AG10803 (cell line): ENCODE measurements at regions not wholly inside any gene's neighbourhood (a gene's known extent, or its start where the extent isn't known, plus 50 kb on each side); places are given as distances from the start of the nearest gene placed in this dataset.
"Not testable (repeated sequence)": the region's sequence is repeated elsewhere in the genome, so short reads cannot be mapped to it uniquely, and the experiment has no call there.

Experiments
- DNase-seq: peaks from one replicate; pipeline ENCODE4 v3.0.0; 2010; ENCODE audit warnings: low read depth
- H3K4me3 ChIP-seq: 2 replicates; pipeline ENCODE4 v1.5.1; 2011; ENCODE audit warnings: mild to moderate bottlenecking, low read length, control low read depth
- CTCF ChIP-seq: conservative IDR thresholded peaks from 2 replicates; pipeline ENCODE4 v1.5.1; 2011; ENCODE audit warnings: mild to moderate bottlenecking, low read length, control low read depth, inconsistent platforms

- DNase-seq, result peak; percentile 50
- TF ChIP-seq CTCF, result peak; percentile 75
These were observed 89.8 kb downstream of the KATNIP start for GRCh38 chr16:27639561-27640276.

GRCh38 chr16:27640277-27640600 lies 90.3 kb downstream of the KATNIP start:
- TF ChIP-seq CTCF, result no peak
- no peak for DNase-seq
- H3K4me3 ChIP-seq, result no peak overlapping the region

More at GRCh38 chr16:27639561-27640276, 89.8 kb downstream of the KATNIP start:
- H3K4me3 ChIP-seq, result no peak overlapping the region

GRCh38 chr16:27641260-27641659 lies 91.3 kb downstream of the KATNIP start:
- no peak for TF ChIP-seq CTCF
- H3K4me3 ChIP-seq, result no peak overlapping the region
- no peak for DNase-seq

DNA sequence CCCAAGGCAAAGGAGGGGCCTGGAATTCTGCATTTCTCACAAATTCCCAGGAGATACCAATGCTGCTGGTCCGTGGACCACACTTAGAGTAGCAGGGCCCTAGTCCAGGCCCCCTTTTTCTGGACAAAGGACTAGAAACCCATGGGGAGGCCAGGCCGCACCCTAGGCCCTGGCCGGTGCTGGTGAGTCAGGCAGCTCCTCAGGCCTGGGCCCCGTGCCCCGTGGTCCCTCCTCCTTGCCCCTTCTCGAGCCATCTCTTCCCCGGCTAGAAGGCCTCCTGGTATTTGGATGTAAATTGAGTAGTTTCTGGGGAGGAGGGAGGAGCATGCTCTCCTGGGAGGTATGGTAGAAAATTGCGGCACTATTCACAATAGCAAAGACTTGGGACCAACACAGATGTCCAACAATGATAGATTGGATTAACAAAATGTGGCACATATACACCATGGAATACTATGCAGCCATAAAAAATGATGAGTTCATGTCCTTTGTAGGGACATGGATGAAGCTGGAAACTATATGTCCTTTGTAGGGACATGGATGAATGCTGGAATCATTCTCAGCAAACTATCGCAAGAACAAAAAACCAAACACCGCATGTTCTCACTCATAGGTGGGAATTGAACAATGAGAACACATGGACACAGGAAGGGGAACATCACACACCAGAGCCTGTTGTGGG lies 91.9 kb downstream of the KATNIP start:
- DNase-seq, result not testable (repeated sequence)

GRCh38 chr16:27642756-27643155 lies 92.8 kb downstream of the KATNIP start:
- TF ChIP-seq CTCF, result 0 out of 2 replicates have a peak, but pooled peaks have one; percentile 10
- H3K4me3 ChIP-seq, result no peak overlapping the region
- DNase-seq, result peak; percentile 12

More for the DNA sequence above, 91.9 kb downstream of the KATNIP start:
- H3K4me3 ChIP-seq, result not testable (repeated sequence)

DNA sequence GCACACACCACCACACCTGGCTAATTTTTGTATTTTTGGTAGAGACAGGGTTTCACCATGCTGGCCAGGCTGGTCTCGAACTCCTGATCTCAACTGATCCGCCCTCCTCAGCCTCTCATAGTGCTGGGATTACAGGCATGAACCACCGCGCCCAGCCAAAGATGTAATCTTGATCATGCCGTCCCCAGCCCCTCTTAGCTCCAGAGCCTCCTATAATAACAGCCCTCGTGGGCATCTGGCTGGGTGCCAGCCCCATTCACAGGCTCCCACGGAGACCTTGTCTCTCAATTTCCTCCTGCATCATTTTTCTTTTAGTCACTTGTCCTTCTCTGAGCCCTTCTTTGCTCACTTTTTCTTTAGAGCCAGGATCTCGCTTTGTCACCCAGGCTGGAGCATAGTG lies 94.2 kb downstream of the KATNIP start:
- no peak for TF ChIP-seq CTCF
- H3K4me3 ChIP-seq, result no peak overlapping the region
- no peak for DNase-seq

DNA sequence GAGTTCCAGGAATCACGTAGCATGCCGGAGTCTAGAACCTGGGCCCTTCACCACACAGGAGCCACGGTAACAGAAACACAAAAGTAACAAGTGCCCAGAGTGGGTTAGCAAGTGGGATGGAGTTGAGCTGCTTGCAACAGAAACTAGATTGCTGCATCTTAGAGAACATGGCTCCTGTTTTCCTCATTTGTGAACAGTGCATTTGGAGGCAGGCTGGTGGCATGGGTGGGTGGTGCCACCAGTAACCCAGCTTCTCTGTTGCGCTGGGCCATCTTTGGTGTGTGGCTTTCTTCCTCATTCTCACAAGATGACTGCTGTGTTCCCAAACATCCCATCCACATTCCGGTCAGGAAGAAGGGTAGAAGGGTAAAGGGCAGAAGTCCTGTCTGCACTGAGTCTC lies 95.5 kb downstream of the KATNIP start:
- DNase-seq, result no peak
- no peak for TF ChIP-seq CTCF
- H3K4me3 ChIP-seq, result no peak overlapping the region
